H1 (cell line): ENCODE measurements at regions not wholly inside any gene's neighbourhood (a gene's known extent, or its start where the extent isn't known, plus 50 kb on each side); places are given as distances from the start of the nearest gene placed in this dataset.

ENCODE experiments used
- HDAC6 ChIP-seq: IDR thresholded peaks from one replicate; pipeline ENCODE4 v1.7.1; 2012; ENCODE audit warnings: low read depth, mild to moderate bottlenecking, inconsistent platforms, low read length, moderate library complexity
- RXRA ChIP-seq: IDR thresholded peaks from 2 replicates; pipeline ENCODE4 v1.6.1; 2011; ENCODE audit warnings: low read depth, mild to moderate bottlenecking, low read length, moderate library complexity; ENCODE audit not compliant: insufficient read depth
- TAF1 ChIP-seq: IDR thresholded peaks from 2 replicates; pipeline ENCODE4 v1.6.1; 2011; ENCODE audit warnings: mild to moderate bottlenecking, low read depth, low read length
- USF2 ChIP-seq: IDR thresholded peaks from 2 replicates; pipeline ENCODE4 v1.6.1; 2011; ENCODE audit warnings: low read length, improper control_type of control experiment

- TF ChIP-seq USF2 (no peak), RXRA (no peak), TAF1 (no peak), HDAC6 (no peak)
- TF ChIP-seq, all 59 proteins: peak for 0
Observed at GRCh38 chr5:40274568-40274967, 405.1 kb upstream of the PTGER4 start (continued).
